ENCODE measurements at regions not wholly inside any gene's neighbourhood (a gene's known extent, or its start where the extent isn't known, plus 50 kb on each side); places are given as distances from the start of the nearest gene placed in this dataset.

- DNase-seq (ENCODE audit: unreplicated experiment) = peak; percentile 81
- H3K36me3 Mint-ChIP-seq (ENCODE audit: insufficient read depth, unreplicated experiment) = no peaks in the 10 kb centered on the region
- intact Hi-C loops (cut with micrococcal nuclease) = no loop called here
- H3K9me3 Mint-ChIP-seq (ENCODE audit: unreplicated experiment) = no peaks in the 10 kb centered on the region
- no peak overlapping the region for H3K27ac Mint-ChIP-seq (ENCODE audit: low read depth, unreplicated experiment)
- TF ChIP-seq, protein P1, sequence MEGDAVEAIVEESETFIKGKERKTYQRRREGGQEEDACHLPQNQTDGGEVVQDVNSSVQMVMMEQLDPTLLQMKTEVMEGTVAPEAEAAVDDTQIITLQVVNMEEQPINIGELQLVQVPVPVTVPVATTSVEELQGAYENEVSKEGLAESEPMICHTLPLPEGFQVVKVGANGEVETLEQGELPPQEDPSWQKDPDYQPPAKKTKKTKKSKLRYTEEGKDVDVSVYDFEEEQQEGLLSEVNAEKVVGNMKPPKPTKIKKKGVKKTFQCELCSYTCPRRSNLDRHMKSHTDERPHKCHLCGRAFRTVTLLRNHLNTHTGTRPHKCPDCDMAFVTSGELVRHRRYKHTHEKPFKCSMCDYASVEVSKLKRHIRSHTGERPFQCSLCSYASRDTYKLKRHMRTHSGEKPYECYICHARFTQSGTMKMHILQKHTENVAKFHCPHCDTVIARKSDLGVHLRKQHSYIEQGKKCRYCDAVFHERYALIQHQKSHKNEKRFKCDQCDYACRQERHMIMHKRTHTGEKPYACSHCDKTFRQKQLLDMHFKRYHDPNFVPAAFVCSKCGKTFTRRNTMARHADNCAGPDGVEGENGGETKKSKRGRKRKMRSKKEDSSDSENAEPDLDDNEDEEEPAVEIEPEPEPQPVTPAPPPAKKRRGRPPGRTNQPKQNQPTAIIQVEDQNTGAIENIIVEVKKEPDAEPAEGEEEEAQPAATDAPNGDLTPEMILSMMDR (IDR thresholded peaks at IDR 0.05; ENCODE audit: unreplicated experiment) = no peak
- ChIA-PET POLR2A (no interaction called here), CTCF (no interaction called here)
- peaks cover 6% of the 10 kb centered on the region for H3K4me1 Mint-ChIP-seq (ENCODE audit: insufficient read depth, unreplicated experiment)
- BruUV-seq (replicated peaks) = no TSS peak
- no peaks in the 10 kb centered on the region for H3K27me3 Mint-ChIP-seq (ENCODE audit: insufficient read depth, unreplicated experiment)
- no peak overlapping the region for H3K4me3 Mint-ChIP-seq (ENCODE audit: unreplicated experiment)
These were observed 111.5 kb upstream of the ZNF366 start for GRCh38 chr5:72618708-72619107.

- ChIA-PET POLR2A (no interaction called here), CTCF (no interaction called here)
- H3K36me3 Mint-ChIP-seq (ENCODE audit: insufficient read depth, unreplicated experiment) = no peaks in the 10 kb centered on the region
- H3K4me3 Mint-ChIP-seq (ENCODE audit: unreplicated experiment) = no peak overlapping the region
- H3K27me3 Mint-ChIP-seq (ENCODE audit: insufficient read depth, unreplicated experiment) = no peaks in the 10 kb centered on the region
- BruUV-seq (replicated peaks) = no TSS peak
- no peak for DNase-seq (ENCODE audit: unreplicated experiment)
- TF ChIP-seq, protein P1 (IDR thresholded peaks at IDR 0.05; ENCODE audit: unreplicated experiment) = no peak
- no peaks in the 10 kb centered on the region for H3K9me3 Mint-ChIP-seq (ENCODE audit: unreplicated experiment)
- peaks cover 6% of the 10 kb centered on the region for H3K4me1 Mint-ChIP-seq (ENCODE audit: insufficient read depth, unreplicated experiment)
- no peak overlapping the region for H3K27ac Mint-ChIP-seq (ENCODE audit: low read depth, unreplicated experiment)
- intact Hi-C loops (cut with micrococcal nuclease) = no loop called here
These were observed 107.9 kb upstream of the ZNF366 start for GRCh38 chr5:72615061-72615460.

DNA sequence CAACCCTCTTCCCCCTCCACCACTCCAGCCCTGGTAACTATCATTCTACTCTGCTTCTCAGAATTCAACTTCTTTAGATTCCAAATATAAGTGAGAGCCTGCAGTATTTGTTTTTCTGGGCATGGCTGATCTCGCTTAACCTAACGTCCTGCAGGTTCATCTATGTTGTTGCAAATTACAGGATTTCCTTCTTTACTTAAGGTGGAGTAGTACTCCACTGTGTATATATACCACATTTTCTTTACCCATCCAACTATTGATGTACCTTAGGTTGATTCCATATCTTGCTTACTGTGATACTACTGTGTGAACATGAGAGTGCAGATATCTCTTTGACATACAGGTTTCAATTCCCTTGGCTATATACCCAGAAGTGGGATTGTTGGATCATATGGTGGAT lies 106.3 kb upstream of the ZNF366 start:
- POLR2A ChIA-PET = interaction anchor here (1.0 kb wide), 1 partner anchor 10 kb away, joined by 3 read pairs; no protein-coding TSS in a partner anchor

DNA sequence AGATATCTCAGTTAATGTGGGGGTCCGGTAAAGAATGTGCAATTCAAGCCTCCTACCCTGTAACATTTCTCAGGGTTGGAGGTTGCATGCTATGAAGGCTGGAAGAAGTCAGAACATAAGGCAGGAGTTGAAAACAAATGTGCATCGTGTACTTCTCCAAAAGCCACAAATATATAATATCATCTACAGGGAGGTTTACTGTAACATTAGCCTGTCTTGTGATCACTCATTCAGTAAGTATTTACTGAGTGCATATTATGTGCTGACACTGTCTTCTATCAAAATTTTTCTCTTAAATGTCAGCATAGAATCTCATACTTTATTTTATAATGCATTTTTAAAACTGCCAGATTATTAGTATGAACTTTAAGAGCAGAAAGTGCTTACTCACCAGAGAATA lies 105.6 kb upstream of the ZNF366 start:
- BruUV-seq (replicated peaks) = no TSS peak
- TF ChIP-seq, protein P1 (IDR thresholded peaks at IDR 0.05; ENCODE audit: unreplicated experiment) = no peak
- Mint-ChIP-seq H3K4me1 (ENCODE audit: insufficient read depth, unreplicated experiment) (no peaks in the 10 kb centered on the region), H3K27me3 (ENCODE audit: insufficient read depth, unreplicated experiment) (no peaks in the 10 kb centered on the region), H3K9me3 (ENCODE audit: unreplicated experiment) (no peaks in the 10 kb centered on the region), H3K4me3 (ENCODE audit: unreplicated experiment) (no peak overlapping the region), H3K36me3 (ENCODE audit: insufficient read depth, unreplicated experiment) (no peaks in the 10 kb centered on the region), H3K27ac (ENCODE audit: low read depth, unreplicated experiment) (no peak overlapping the region)
- intact Hi-C loops (cut with micrococcal nuclease) = loop anchor here (5.0 kb wide), 1 partner anchor 246 kb away; no protein-coding TSS in a partner anchor
- ChIA-PET CTCF (interaction anchor here (1.3 to 5.3 kb wide), 5 partner anchors 9 to 236 kb away, joined by 4 to 59 read pairs (median 5); partner anchors contain the start of gene TNPO1), POLR2A (interaction anchor here (1.0 to 4.8 kb wide), 2 partner anchors 9 to 205 kb away, joined by 3 to 37 read pairs; partner anchors contain the start of gene TNPO1)
- DNase-seq (ENCODE audit: unreplicated experiment) = no peak

More for the DNA sequence above, 106.3 kb upstream of the ZNF366 start:
- CTCF ChIA-PET = interaction anchor here (5.3 kb wide), 1 partner anchor 205 kb away, joined by 59 read pairs; the partner anchor contains the start of gene TNPO1
- Mint-ChIP-seq H3K27ac (ENCODE audit: low read depth, unreplicated experiment) (no peak overlapping the region), H3K4me3 (ENCODE audit: unreplicated experiment) (no peak overlapping the region), H3K4me1 (ENCODE audit: insufficient read depth, unreplicated experiment) (peaks cover 2% of the 10 kb centered on the region), H3K27me3 (ENCODE audit: insufficient read depth, unreplicated experiment) (no peaks in the 10 kb centered on the region), H3K9me3 (ENCODE audit: unreplicated experiment) (no peaks in the 10 kb centered on the region), H3K36me3 (ENCODE audit: insufficient read depth, unreplicated experiment) (no peaks in the 10 kb centered on the region)
- intact Hi-C loops (cut with micrococcal nuclease) = loop anchor here (5.0 kb wide), 1 partner anchor 246 kb away; no protein-coding TSS in a partner anchor
- BruUV-seq (replicated peaks) = no TSS peak
- TF ChIP-seq, protein P1 (IDR thresholded peaks at IDR 0.05; ENCODE audit: unreplicated experiment) = no peak
- DNase-seq (ENCODE audit: unreplicated experiment) = no peak

Data from MCF 10A (cell line).